ENCODE measurements at regions not wholly inside any gene's neighbourhood (a gene's known extent, or its start where the extent isn't known, plus 50 kb on each side); places are given as distances from the start of the nearest gene placed in this dataset.

DNA sequence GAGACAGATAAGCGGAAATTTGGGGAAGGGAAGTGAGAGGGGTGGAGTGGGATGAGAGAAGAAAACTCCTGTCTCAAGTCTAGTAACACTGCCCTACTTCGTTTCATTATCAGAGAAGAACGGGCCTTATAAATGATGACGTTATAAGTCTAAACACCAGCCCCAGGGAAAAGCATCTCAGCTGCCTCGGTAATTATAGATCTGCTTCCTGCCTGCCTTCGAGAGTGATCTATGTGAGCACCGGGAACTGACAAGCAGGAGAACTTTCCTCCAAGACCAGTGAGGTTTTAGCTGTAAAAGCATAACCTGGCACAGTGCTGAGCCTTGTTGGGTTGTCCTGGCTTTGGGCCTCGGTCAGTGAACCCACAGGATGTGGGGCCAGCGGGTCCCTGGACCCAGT, 227.9 kb upstream of the SIX2 start (continued):
- TF ChIP-seq TCF4 (CRISPR knock-in tag; IDR thresholded peaks at IDR 0.05; ENCODE audit: borderline replicate concordance) (no peak), ZNF70 (CRISPR knock-in tag; IDR thresholded peaks at IDR 0.05) (no peak), CSDC2 (CRISPR knock-in tag; IDR thresholded peaks at IDR 0.05) (no peak)

DNA sequence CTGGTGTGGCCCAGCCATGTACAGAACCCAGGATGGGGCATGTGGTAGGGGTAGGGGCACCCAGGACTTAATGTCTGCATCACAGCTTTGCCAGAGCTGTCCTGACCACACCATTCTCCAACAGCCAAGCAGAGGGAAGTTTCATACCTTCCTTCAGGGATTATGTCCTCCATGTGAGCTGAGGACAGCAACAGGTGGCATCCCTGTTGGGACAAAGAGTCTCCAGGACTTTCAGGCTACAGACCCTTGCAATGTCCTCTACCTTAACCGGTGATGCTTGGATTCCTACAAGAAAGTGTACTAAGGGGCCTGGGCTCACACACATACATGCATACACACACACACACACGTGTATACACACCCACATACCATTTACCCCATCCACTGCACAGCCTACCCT, 227.0 kb upstream of the SIX2 start:
- ATAC-seq = no peak

DNA sequence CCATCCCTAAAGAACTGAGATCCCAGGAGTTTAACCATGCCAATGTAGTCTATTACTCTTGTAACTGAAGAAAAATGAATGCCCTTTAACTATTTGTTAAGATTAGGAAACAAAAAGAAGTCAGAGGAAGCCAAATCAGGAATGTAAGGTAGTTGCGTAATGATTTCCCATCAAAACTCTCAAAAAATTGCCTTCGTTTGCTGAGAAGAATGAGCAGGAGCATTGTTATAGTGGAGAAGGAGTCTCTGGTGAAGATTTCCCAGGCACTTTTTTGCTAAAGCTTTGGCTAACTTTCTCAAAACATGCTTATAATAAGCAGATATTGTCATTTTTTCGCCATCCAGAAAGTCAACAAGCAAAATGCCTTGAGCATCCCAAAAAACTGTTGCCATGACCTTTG, 224.0 kb upstream of the SIX2 start:
- ATAC-seq = no peak

More for the DNA sequence above, 227.0 kb upstream of the SIX2 start:
- TF ChIP-seq RARB (CRISPR knock-in tag; IDR thresholded peaks at IDR 0.05) (no peak), ISL1 (CRISPR knock-in tag; IDR thresholded peaks at IDR 0.05) (no peak), OSR1 (CRISPR knock-in tag; IDR thresholded peaks at IDR 0.05) (no peak), PPARA (CRISPR knock-in tag; IDR thresholded peaks at IDR 0.05; ENCODE audit: borderline replicate concordance) (no peak), TOX (CRISPR knock-in tag; IDR thresholded peaks at IDR 0.05; ENCODE audit: borderline replicate concordance) (no peak), SNAI2 (CRISPR knock-in tag; IDR thresholded peaks at IDR 0.05) (no peak), ZFP3 (CRISPR knock-in tag; IDR thresholded peaks at IDR 0.05) (no peak), CSDC2 (CRISPR knock-in tag; IDR thresholded peaks at IDR 0.05) (no peak), ARNTL (CRISPR knock-in tag; IDR thresholded peaks at IDR 0.05; ENCODE audit: borderline replicate concordance, low read depth) (no peak), ZNF70 (CRISPR knock-in tag; IDR thresholded peaks at IDR 0.05) (no peak), TCF4 (CRISPR knock-in tag; IDR thresholded peaks at IDR 0.05; ENCODE audit: borderline replicate concordance) (no peak), ZNF565 (CRISPR knock-in tag; conservative IDR thresholded peaks at IDR 0.05; ENCODE audit: low read depth) (no peak), BACH2 (CRISPR knock-in tag; IDR thresholded peaks at IDR 0.05; ENCODE audit: borderline replicate concordance) (no peak), ZFP30 (CRISPR knock-in tag; IDR thresholded peaks at IDR 0.05) (no peak)
- TF ChIP-seq, protein P1, sequence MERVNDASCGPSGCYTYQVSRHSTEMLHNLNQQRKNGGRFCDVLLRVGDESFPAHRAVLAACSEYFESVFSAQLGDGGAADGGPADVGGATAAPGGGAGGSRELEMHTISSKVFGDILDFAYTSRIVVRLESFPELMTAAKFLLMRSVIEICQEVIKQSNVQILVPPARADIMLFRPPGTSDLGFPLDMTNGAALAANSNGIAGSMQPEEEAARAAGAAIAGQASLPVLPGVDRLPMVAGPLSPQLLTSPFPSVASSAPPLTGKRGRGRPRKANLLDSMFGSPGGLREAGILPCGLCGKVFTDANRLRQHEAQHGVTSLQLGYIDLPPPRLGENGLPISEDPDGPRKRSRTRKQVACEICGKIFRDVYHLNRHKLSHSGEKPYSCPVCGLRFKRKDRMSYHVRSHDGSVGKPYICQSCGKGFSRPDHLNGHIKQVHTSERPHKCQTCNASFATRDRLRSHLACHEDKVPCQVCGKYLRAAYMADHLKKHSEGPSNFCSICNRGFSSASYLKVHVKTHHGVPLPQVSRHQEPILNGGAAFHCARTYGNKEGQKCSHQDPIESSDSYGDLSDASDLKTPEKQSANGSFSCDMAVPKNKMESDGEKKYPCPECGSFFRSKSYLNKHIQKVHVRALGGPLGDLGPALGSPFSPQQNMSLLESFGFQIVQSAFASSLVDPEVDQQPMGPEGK (CRISPR knock-in tag; IDR thresholded peaks at IDR 0.05; ENCODE audit: borderline replicate concordance) = no peak
- TF ChIP-seq, protein P2, sequence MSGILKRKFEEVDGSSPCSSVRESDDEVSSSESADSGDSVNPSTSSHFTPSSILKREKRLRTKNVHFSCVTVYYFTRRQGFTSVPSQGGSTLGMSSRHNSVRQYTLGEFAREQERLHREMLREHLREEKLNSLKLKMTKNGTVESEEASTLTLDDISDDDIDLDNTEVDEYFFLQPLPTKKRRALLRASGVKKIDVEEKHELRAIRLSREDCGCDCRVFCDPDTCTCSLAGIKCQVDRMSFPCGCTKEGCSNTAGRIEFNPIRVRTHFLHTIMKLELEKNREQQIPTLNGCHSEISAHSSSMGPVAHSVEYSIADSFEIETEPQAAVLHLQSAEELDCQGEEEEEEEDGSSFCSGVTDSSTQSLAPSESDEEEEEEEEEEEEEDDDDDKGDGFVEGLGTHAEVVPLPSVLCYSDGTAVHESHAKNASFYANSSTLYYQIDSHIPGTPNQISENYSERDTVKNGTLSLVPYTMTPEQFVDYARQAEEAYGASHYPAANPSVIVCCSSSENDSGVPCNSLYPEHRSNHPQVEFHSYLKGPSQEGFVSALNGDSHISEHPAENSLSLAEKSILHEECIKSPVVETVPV (CRISPR knock-in tag; IDR thresholded peaks at IDR 0.05) = no peak
- TF ChIP-seq, protein P3, sequence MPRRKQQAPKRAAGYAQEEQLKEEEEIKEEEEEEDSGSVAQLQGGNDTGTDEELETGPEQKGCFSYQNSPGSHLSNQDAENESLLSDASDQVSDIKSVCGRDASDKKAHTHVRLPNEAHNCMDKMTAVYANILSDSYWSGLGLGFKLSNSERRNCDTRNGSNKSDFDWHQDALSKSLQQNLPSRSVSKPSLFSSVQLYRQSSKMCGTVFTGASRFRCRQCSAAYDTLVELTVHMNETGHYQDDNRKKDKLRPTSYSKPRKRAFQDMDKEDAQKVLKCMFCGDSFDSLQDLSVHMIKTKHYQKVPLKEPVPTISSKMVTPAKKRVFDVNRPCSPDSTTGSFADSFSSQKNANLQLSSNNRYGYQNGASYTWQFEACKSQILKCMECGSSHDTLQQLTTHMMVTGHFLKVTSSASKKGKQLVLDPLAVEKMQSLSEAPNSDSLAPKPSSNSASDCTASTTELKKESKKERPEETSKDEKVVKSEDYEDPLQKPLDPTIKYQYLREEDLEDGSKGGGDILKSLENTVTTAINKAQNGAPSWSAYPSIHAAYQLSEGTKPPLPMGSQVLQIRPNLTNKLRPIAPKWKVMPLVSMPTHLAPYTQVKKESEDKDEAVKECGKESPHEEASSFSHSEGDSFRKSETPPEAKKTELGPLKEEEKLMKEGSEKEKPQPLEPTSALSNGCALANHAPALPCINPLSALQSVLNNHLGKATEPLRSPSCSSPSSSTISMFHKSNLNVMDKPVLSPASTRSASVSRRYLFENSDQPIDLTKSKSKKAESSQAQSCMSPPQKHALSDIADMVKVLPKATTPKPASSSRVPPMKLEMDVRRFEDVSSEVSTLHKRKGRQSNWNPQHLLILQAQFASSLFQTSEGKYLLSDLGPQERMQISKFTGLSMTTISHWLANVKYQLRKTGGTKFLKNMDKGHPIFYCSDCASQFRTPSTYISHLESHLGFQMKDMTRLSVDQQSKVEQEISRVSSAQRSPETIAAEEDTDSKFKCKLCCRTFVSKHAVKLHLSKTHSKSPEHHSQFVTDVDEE (CRISPR knock-in tag; IDR thresholded peaks at IDR 0.05) = no peak
- TF ChIP-seq, protein P4, sequence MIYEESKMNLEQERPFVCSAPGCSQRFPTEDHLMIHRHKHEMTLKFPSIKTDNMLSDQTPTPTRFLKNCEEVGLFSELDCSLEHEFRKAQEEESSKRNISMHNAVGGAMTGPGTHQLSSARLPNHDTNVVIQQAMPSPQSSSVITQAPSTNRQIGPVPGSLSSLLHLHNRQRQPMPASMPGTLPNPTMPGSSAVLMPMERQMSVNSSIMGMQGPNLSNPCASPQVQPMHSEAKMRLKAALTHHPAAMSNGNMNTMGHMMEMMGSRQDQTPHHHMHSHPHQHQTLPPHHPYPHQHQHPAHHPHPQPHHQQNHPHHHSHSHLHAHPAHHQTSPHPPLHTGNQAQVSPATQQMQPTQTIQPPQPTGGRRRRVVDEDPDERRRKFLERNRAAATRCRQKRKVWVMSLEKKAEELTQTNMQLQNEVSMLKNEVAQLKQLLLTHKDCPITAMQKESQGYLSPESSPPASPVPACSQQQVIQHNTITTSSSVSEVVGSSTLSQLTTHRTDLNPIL (CRISPR knock-in tag; IDR thresholded peaks at IDR 0.05; ENCODE audit: low read depth) = no peak
- TF ChIP-seq, protein P5, sequence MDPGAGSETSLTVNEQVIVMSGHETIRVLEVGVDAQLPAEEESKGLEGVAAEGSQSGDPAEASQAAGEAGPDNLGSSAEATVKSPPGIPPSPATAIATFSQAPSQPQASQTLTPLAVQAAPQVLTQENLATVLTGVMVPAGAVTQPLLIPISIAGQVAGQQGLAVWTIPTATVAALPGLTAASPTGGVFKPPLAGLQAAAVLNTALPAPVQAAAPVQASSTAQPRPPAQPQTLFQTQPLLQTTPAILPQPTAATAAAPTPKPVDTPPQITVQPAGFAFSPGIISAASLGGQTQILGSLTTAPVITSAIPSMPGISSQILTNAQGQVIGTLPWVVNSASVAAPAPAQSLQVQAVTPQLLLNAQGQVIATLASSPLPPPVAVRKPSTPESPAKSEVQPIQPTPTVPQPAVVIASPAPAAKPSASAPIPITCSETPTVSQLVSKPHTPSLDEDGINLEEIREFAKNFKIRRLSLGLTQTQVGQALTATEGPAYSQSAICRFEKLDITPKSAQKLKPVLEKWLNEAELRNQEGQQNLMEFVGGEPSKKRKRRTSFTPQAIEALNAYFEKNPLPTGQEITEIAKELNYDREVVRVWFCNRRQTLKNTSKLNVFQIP (CRISPR knock-in tag; IDR thresholded peaks at IDR 0.05; ENCODE audit: borderline replicate concordance, low read depth) = no peak

More for the DNA sequence above, 224.0 kb upstream of the SIX2 start:
- TF ChIP-seq ISL1 (CRISPR knock-in tag; IDR thresholded peaks at IDR 0.05) (no peak), ZFP3 (CRISPR knock-in tag; IDR thresholded peaks at IDR 0.05) (no peak), ZNF565 (CRISPR knock-in tag; conservative IDR thresholded peaks at IDR 0.05; ENCODE audit: low read depth) (no peak), GLIS3 (CRISPR knock-in tag; IDR thresholded peaks at IDR 0.05) (no peak), SNAI2 (CRISPR knock-in tag; IDR thresholded peaks at IDR 0.05) (no peak)
- TF ChIP-seq, protein P3 (CRISPR knock-in tag; IDR thresholded peaks at IDR 0.05) = no peak
